IMR-90 (cell line): ENCODE measurements at regions not wholly inside any gene's neighbourhood (a gene's known extent, or its start where the extent isn't known, plus 50 kb on each side); places are given as distances from the start of the nearest gene placed in this dataset.

Experiments used
- CEBPB ChIP-seq: IDR thresholded peaks from 2 replicates; pipeline ENCODE4 v1.6.1; 2012; ENCODE audit warnings: low read depth, low read length, improper control_type of control experiment
- CTCF ChIP-seq: conservative IDR thresholded peaks from 2 replicates; pipeline ENCODE4 v1.5.1; 2012; ENCODE audit warnings: mild to moderate bottlenecking, low read depth, low read length, improper control_type of control experiment
- ELK1 ChIP-seq: fragments of 150-350 bp; IDR thresholded peaks from 2 replicates; pipeline ENCODE4 v1.6.1; 2016; ENCODE audit warnings: low read depth, mild to moderate bottlenecking, low read length, moderate library complexity, borderline replicate concordance
- RAD21 ChIP-seq: IDR thresholded peaks from 2 replicates; pipeline ENCODE4 v1.6.1; 2012; ENCODE audit warnings: low read length, improper control_type of control experiment
- SMC3 ChIP-seq: fragments of 150-350 bp; IDR thresholded peaks from 2 replicates; pipeline ENCODE4 v1.6.1; 2016; ENCODE audit warnings: low read depth, mild to moderate bottlenecking, antibody characterized with exemption, low read length, moderate library complexity

- no peak for TF ChIP-seq CTCF
- TF ChIP-seq RAD21: no peak
- no peak for TF ChIP-seq ELK1
- TF ChIP-seq CEBPB: no peak
- TF ChIP-seq SMC3: no peak
These were observed 262.3 kb downstream of the ZNF516 start for GRCh38 chr18:76232779-76233178.
